RPMI7951 (cell line): ENCODE measurements at regions not wholly inside any gene's neighbourhood (a gene's known extent, or its start where the extent isn't known, plus 50 kb on each side); places are given as distances from the start of the nearest gene placed in this dataset.

Experiments used
- DNase-seq: peaks from one replicate; pipeline ENCODE4 v3.0.0-alpha.2; 2012; ENCODE audit warnings: low read depth

- no peak for DNase-seq
These were observed 119.7 kb downstream of the CD47 start for GRCh38 chr3:107970993-107971580.

DNA sequence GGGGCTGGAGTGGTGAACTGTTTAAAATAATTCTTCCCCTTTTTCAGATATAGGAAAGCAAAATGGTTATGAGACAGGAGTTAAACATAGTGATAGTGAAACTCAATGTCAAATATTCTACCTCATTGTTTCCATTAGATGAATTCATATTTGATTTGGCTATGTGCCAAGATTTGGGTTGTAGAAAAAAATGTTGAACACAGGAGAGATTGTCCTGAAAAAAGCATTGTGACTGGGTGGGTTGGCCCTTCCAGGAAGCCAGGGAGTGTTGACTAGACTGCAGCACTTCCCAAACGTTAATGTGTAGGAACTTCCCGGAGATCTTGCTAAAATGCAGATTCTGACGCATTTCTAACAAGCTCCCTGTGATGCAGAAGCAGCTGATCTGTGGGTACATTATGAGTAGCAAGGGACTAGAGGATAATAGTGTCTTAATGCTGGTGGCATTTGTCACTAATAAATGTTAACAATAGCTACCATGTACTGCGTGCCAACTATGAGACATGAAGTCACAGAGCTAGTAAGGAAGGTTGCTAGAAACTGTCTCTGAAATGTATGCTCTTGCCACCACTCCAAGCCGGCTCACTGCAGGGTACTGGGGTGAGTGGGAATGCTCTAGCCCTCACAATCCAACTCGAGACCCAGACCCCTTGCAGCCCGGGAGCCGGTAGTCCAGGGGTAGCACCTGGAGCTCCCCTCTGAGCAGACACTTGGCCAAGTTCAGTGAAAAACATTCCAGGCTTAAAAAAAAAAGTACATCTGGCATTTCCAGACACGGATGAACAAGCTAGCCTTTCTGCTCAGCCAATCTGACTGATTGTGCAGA lies 120.6 kb downstream of the CD47 start:
- DNase-seq = no peak

- DNase-seq = no peak
These were observed 121.3 kb downstream of the CD47 start for GRCh38 chr3:107969525-107969924.

DNA sequence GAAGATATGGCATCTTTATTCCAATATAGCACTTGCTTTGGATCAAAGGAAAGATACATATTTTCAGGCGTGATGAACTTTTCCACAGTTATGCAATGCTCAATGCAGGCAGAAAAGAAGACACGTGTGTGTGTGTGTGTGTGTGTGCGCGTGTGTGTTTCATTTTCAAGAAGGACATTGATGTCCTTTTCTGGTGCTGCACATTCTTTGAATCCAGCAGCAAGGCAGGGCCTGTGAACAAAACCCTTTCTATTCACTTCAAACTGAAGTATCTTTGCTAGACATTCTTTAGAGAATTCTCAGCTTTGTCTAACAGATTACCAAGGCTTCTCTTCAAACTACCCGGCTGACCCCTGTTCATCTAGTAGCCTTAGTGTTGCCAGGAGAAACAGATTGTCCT lies 124.6 kb downstream of the CD47 start:
- DNase-seq = no peak

- DNase-seq = no peak
These were observed 125.6 kb downstream of the CD47 start for GRCh38 chr3:107965136-107965655.

DNA sequence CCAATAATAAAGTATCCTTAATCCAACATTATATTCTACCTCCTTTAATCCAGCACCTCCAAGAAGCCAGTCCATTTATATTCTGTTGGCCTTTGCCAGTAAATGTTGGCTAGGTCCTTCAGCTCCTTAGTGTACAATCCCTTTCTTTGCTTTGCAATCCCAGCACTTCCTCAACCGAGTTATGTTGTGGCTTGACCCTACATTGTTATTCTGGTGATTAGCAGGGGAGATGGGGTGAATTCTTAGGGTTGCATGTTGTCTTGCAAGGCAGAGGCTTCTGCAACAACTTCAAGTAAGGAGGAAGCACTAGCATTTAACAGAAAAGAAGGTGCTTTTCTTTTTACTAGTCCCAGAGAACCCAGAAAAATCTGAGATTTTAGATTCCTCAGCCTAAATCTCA lies 127.2 kb downstream of the CD47 start:
- no peak for DNase-seq

DNA sequence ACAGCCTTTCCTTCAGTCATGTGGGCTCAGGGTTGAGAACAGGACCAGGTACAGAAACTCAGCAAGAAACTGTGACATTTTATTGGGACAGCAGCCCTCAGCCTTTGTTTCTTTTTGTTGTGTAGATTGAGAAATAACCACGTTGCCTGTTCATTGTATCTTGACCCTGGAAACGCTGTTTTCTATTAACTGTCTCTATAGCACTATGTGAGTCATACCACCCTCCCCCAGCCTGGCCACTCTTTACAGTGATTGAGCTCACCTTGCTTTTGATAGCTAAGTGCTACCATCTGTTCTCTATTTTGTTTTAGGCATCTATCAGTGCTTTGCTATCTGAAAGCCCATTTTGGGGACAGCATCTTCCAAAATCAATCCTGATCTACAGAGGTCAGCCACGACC lies 127.9 kb downstream of the CD47 start:
- DNase-seq = peak; percentile 77

- no peak for DNase-seq
These were observed 128.8 kb downstream of the CD47 start for GRCh38 chr3:107962037-107962436.

GRCh38 chr3:107959550-107960154 lies 131.2 kb downstream of the CD47 start:
- peak; percentile 15 for DNase-seq

GRCh38 chr3:107958146-107958545 lies 132.7 kb downstream of the CD47 start:
- no peak for DNase-seq

- peak; percentile 84 for DNase-seq
These were observed 133.6 kb downstream of the CD47 start for GRCh38 chr3:107956991-107957900.

DNA sequence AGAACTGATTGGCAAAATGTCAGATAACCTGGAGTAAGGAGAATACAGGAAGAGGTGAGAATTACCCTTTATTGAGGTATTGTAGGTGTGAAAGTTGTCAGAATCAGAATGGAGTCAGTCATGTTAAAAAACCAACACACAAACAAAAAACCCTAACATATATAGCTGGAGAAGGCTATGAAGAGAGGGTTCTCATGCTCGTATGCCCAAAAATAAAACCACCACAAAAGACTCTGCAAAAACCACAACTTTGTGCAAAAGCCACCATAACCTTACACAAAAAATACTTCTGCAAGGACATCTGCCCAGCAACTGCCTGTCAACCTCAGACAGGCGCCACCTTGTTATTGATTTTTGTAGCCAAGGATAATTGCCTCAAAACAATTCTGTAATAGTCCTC lies 136.0 kb downstream of the CD47 start:
- no peak for DNase-seq

DNA sequence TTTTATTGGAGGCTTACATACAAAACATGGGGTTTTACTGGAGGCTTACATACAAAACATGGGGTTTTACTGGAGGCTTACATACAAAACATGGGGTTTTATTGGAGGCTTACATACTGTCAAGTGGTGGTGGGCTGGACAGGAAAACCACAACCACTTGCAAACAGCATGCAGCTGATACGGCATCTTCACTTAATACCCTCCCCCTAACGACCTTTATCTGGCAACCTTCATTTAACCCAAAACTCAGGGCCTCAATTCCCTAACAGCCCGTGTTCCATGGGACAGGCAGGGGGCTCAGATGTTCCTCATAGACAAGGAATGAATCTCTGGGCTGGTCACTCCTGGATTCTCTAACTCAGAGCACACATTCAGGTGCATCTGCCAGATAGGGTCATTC lies 137.1 kb downstream of the CD47 start:
- DNase-seq = no peak

GRCh38 chr3:107951126-107951525 lies 139.7 kb downstream of the CD47 start:
- no peak for DNase-seq

- no peak for DNase-seq
These were observed 140.4 kb downstream of the CD47 start for GRCh38 chr3:107950417-107950816.

GRCh38 chr3:107949394-107949970 lies 141.3 kb downstream of the CD47 start:
- DNase-seq = no peak

DNA sequence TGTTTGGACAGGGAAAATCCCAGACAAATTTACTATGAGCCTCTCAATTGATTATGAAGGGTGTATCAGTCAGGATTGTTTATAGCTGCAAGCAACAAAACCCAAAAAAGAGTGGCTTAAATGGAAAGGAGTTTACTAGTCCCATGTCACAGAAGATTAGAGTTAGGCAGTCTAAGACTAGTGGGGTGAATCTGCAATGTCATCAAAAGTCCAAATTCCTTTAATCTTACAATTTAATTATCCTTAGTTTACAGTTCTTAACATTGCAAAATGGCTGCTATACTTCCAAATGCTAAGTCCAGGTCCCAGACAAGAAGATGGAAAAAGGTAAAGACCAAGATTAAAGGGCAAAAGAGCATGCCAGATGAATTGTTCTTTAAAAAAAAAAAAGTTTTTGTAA lies 143.6 kb downstream of the CD47 start:
- no peak for DNase-seq

- no peak for DNase-seq
These were observed 144.1 kb downstream of the CD47 start for GRCh38 chr3:107946700-107947099.

GRCh38 chr3:107945417-107946094 lies 145.3 kb downstream of the CD47 start:
- DNase-seq = no peak

GRCh38 chr3:107943786-107944523 lies 146.9 kb downstream of the CD47 start:
- peak; percentile 14 for DNase-seq
